ENCODE measurements at regions not wholly inside any gene's neighbourhood (a gene's known extent, or its start where the extent isn't known, plus 50 kb on each side); places are given as distances from the start of the nearest gene placed in this dataset.

GRCh38 chr15:46265664-46266347 is 631.0 kb downstream of the SQOR start:
- TF ChIP-seq CTCF (IDR thresholded peaks at IDR 0.05) (no peak), POLR2A (IDR thresholded peaks at IDR 0.05) (no peak)

Measured in esophagus squamous epithelium (tissue), 4 donors.